GM10266 (cell line): ENCODE measurements at regions not wholly inside any gene's neighbourhood (a gene's known extent, or its start where the extent isn't known, plus 50 kb on each side); places are given as distances from the start of the nearest gene placed in this dataset.

Source experiments
- DNase-seq: peaks from one replicate; pipeline ENCODE4 v3.0.0; 2012; ENCODE audit errors: extremely low spot score
- CTCF ChIP-seq: IDR thresholded peaks from 2 replicates; pipeline ENCODE4 v1.5.1; 2012; ENCODE audit warnings: mild to moderate bottlenecking, low read depth; ENCODE audit not compliant: control insufficient read depth, insufficient read depth; ENCODE audit errors: missing control alignments

DNA sequence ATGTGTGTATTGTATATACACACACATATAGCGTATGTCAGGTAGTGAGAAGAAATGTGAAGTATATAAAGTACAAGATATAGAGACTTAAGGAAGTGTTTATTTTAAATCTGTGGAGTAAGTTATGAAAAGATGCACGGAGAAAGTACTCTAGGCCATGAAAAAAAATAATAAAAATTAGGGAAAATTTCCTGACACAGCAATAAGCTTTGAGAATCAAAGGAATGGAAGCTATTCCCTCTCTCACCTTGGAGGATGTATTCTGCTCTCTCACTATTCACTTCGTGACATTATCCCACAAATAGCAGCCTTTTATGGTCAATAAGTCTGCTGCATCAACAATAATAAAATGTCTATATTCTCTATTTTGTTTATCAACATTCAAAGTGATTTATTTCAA is 700.4 kb upstream of the RGS18 start:
- DNase-seq: no peak
- no peak for TF ChIP-seq CTCF

DNA sequence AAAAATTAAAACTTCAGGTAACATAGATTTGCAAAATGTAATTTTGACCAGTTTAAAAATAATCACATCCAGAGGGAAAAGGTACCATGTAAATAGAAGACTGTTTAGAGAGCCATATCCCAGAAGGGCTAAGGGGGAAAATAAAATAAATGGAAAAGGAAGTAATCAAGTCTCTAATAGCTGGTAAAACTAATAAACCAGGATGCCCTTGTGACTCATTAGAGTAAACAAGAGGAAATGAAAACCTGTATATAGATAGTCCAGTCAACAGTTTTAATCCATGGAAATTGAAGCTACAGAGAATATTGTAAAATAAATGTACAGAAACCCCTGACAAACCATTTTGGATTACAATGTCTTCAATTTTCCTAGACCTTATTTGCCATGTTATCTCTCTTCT is 698.0 kb upstream of the RGS18 start:
- TF ChIP-seq CTCF: no peak
- DNase-seq: no peak

DNA sequence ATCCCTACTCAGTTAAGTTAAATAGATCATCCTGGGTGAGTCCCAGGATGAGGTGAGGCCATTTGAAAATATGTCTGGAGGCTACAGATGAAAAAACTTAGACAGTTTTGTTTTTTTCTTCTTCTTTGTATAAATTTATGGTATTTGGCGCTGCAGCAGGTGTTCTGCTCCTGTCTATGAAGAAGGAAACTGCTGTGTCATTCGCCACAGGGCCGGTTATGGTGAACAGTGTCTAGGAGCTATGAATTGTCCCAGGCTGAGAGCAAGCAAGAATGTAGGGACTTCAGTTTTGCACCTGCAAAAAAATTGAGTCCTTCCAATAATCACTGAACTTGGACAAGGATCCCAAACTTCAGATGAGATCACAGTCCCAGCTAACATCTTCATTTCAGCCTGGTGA is 674.3 kb upstream of the RGS18 start:
- TF ChIP-seq CTCF: no peak
- DNase-seq: no peak

GRCh38 chr1:191490303-191490702 is 668.0 kb upstream of the RGS18 start:
- TF ChIP-seq CTCF: no peak
- no peak for DNase-seq

DNA sequence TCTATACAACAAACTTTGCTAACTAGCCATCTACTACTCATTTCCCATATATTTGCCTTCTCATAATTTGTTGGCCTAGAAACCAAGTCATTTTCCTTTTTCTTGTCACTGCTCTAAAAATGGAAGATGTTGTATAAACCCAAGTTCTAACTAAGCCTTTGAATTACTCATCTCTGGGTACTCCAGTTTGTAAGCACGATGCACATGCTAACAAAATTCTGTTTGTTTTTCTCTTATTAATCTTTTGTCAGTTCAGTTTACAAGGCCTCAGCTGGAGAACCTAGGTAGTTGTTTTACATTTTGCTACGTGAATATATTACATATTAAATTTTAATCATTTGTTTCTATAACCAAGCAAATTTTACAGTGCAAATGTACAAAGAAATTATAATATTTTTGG is 663.2 kb upstream of the RGS18 start:
- no peak for DNase-seq
- TF ChIP-seq CTCF: no peak

- DNase-seq: no peak
- no peak for TF ChIP-seq CTCF
Observed at GRCh38 chr1:191498318-191498717, 659.9 kb upstream of the RGS18 start.

GRCh38 chr1:191498825-191499224 is 659.4 kb upstream of the RGS18 start:
- TF ChIP-seq CTCF: no peak
- no peak for DNase-seq
